ENCODE measurements at regions not wholly inside any gene's neighbourhood (a gene's known extent, or its start where the extent isn't known, plus 50 kb on each side); places are given as distances from the start of the nearest gene placed in this dataset.
A peak's percentile ranks its signal among the peaks of the same experiment; 100 is the strongest.

DNA sequence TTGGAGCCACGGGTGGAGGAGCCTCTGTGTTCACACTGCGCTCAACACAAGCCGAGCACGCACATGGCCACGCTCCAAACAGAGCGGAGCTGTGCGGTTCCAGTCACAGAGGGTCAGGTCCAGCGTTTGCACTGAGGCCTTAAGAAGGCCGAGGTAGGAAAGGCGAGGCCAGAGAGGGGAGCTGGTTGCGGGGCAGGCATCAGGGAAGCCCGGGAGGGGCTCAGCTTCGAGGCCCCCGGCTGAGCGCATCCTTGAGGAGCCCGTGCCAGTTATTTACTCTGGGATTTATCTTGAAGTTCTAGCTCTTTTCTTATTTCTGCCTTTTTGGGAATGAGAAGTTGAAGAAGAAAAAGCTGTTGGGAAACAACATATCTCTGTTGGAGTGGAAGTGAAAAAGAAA, 140.8 kb downstream of the IRX1 start:
- no peak for DNase-seq (ENCODE audit: low spot score)

GRCh38 chr5:3736926-3737325, 141.3 kb downstream of the IRX1 start:
- DNase-seq (ENCODE audit: low spot score): peak; percentile 5

DNA sequence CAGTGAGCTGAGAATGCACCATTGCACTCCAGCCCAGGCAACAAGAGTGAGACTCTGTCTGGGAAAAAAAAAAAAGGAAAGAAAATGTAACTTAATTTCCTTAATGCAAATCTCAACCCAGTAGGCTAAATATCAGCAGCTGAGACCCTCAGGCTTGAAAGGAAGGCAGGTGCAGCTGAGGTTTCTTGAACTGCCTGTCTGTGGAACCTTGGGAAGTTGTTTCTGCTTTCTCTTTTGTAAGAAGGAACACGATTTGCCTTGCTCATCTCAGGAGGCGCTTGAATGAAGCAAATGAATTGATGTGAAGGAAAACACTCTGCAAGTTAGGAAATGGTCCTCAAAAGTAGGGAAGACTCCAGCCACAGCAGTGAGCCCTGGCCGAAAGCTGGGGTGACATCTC, 143.3 kb downstream of the IRX1 start:
- no peak for DNase-seq (ENCODE audit: low spot score)

DNA sequence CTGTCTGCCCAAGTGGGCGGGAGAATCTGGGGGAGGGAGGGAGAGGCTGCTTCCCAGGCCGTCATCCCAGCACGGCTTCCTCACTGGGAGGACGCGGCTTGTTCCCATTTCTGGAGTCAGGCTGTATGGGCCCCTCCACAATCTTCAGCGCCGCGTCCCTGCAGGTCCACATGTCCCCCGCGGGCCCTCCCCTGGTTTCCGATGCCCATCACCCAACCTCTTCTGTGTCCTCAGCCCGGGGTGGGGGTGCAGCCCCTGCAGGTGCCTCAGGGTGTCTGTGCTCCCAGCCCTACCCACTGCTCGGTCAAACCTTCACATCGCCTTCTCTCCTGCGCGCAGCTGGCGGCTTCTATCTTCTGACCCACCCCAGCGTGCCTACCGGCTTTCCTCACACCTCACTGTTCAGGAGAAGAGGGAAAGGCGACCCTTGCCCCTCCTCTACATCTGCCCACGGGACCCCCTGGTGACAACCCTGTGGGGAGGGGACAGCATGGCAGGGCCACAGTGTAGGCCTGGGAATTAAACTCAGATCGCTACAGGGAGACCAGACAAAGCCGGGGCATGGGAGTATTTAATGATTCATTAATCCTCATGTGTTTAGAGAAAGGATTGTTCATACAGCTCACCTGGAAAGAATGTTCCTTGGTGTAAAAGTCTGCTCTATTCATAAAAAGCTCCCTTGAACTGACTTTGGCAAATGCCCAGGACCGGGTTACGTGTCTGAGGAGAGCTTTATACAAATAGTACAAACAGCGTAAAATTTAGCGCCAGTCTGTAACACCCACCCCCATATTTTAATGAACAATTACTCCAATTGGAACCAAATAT, 145.1 kb downstream of the IRX1 start:
- no peak for DNase-seq (ENCODE audit: low spot score)

- DNase-seq (ENCODE audit: low spot score): no peak
Measured at GRCh38 chr5:3741374-3741770, 145.7 kb downstream of the IRX1 start.

- DNase-seq (ENCODE audit: low spot score): no peak
Measured at GRCh38 chr5:3742750-3743149, 147.1 kb downstream of the IRX1 start.

DNA sequence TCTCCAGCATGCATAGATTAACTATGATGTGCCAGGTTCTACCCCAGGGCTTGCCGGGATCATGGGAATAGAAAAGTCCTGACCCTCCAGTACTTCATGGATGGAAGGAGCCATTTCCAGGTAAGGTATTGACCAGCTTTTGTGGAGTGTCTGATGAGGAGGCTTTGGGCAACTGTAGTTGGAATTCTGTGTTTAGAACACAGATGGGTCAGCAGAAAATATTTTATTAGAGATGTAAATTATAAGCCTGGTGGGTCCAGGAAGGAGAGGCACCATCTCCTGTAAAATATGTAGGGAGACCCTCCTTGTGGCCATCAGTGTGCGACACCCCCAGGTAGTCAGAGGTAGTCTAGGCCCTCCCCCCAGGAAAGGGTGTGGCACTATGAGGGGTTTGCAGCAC, 156.2 kb downstream of the IRX1 start:
- DNase-seq (ENCODE audit: low spot score): no peak

- no peak for DNase-seq (ENCODE audit: low spot score)
Measured at GRCh38 chr5:3778000-3778550, 182.4 kb downstream of the IRX1 start.

DNA sequence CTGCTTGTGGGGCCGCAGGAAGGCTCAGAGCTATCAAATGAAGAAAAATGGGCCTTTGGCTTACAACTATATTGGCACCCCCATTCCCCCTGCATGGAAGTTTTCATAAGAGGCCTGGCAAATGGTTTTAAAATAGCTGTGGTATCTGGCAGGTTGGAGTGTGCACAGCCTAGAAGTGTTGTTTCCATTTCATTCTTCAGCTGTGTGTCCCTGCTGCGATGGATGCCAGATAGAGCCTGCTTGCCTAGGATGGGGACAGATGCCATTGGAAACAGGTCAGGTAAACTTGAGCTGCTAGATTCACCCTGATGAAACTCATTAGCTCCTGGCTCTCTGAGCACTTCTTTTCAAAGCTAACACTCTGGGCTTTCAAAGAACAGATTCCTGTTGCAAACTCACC, 183.3 kb downstream of the IRX1 start:
- no peak for DNase-seq (ENCODE audit: low spot score)

GRCh38 chr5:3780278-3780677, 184.6 kb downstream of the IRX1 start:
- DNase-seq (ENCODE audit: low spot score): no peak

- DNase-seq (ENCODE audit: low spot score): no peak
Measured at GRCh38 chr5:3780907-3781306, 185.3 kb downstream of the IRX1 start.

DNA sequence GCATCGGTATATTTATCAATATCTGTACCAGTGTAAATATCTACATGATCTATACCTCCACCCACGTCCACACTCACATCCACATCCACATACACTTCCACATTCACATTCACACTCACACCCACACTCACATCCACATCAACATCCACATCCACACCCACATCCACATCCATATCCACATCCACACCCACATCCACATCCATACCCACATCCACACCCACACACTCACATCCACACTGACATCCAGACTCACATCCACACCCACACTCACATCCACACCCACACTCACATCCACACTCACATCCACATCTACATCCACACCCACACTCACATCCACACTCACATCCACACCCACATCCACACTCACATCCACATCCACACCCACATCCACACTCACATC, 189.2 kb downstream of the IRX1 start:
- DNase-seq (ENCODE audit: low spot score): no peak

DNA sequence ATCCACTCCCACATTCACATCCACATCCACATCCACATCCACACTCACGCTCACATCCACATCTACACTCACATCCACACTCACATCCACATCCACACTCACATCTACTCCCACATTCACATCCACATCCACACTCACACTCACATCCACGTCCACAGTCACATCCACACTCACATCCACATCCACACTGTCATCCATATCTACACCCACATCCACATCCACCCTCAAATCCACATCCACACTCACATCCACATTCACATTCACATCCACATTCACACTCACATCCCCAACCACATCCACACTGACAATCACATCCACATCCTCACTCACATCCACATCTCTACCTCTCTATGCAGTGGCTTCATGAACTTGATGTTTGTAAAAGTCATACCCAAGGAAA, 190.5 kb downstream of the IRX1 start:
- no peak for DNase-seq (ENCODE audit: low spot score)

- DNase-seq (ENCODE audit: low spot score): no peak
Measured at GRCh38 chr5:3786891-3787430, 191.3 kb downstream of the IRX1 start.

DNA sequence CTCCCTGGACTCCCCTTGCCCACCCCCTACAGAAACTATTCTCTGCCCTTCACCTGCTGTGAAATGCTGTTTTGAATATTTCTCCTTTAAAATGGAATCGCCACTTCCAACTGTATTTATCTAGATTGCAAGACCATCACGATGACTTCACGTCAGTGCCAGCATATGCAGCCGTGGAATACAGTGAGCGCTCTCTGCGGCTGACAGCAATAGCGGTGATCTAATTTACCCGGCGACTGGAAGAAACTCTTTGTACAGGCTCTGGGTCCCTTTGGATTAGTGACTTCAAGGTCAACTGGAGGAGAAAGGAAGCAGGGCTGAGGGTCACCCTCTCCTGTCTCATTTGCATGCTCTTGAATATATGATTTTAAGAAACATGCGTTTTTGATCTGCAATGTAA, 192.0 kb downstream of the IRX1 start:
- no peak for DNase-seq (ENCODE audit: low spot score)

DNA sequence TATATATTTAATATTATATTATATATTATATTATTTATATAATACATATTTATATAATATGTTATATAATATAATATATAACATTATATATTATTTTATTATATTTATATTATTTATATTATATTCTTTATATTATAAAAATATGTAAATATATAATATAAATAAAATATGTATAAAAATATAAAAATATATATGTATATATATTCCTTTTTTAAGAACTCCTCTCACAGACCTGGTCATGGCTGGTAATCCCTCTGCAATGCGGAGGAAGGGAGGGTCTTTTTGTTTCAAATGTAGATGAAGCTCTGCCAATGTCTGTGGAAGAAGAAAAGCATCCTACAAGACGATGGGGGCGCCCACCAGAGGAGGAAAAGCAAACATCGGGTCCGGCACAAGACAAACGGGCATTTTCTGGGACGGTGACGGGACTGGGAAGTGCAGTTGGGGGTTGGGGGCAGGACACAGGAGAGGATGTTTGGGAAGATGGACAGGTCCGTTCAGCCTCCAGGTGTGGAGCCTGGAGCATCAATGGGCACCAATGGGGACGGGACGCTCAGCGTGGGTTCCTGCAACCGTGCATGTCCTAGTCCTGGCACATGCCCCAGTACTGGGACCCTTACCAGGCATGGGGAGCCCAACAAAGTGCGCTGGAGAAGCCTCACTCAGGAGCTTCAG, 194.0 kb downstream of the IRX1 start:
- no peak for DNase-seq (ENCODE audit: low spot score)

DNA sequence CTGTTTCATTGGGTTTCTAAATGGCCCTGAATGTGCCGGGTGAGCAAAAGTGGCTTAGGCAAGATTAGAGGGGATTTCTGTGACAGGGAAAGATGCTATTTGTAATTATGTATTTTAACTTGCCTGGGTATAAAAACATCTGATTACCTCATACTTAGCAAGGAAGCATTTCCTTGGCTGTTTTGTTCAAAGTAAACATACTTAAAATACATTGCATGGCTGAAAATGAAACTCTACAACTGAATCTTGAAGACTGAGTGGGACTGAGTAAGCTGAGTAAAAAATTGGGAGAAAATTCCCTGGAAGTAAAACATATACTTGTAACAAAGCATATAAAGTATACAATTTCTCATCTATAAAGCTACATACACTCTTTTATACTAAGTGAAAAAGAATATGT, 197.5 kb downstream of the IRX1 start:
- DNase-seq (ENCODE audit: low spot score): no peak

- DNase-seq (ENCODE audit: low spot score): no peak
Measured at GRCh38 chr5:3794611-3795010, 199.0 kb downstream of the IRX1 start.

GRCh38 chr5:3796736-3797135, 201.1 kb downstream of the IRX1 start:
- no peak for DNase-seq (ENCODE audit: low spot score)

DNA sequence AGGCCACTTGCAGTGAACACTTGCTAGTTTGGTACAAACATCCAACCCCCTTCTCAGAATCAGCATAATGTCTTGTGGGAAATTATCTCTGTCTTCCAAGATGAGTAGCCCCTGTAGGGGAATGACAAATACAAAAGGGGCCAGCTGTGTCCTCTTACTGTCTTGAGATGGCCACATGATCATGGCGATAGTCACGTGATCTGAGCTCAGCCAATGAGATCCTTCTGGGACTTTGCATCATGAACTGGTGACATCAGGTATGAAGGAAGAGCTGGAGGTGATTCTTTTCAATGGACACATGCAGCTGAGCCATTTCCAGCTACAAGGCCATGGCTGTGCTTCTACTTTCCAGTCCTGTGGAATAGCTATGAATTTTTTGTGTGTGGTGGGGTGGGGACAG, 206.3 kb downstream of the IRX1 start:
- DNase-seq (ENCODE audit: low spot score): no peak

DNA sequence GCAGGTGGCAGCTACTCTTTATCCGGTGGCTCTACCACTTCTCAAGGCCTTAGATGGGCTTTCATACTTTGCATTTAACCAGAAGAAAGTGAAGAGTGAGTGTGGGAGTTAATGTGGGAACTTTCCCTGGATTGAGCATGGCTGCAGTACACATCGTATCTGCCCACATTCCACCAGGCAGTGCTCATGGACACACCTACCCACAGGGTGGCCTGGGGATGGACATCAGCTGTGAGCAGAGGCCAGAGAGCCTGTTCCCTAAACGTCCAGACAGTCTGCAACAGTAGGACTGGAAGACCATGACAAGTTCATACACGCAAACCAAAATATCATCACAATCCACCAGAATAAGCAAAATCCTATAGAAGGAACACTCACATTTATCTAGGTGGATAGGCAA, 213.8 kb downstream of the IRX1 start:
- DNase-seq (ENCODE audit: low spot score): no peak

GRCh38 chr5:3811116-3811515, 215.5 kb downstream of the IRX1 start:
- DNase-seq (ENCODE audit: low spot score): no peak

- DNase-seq (ENCODE audit: low spot score): no peak
Measured at GRCh38 chr5:3818624-3819023, 223.0 kb downstream of the IRX1 start.

Measured in pons (tissue), 1 donor.